H9 (cell line): ENCODE measurements at regions not wholly inside any gene's neighbourhood (a gene's known extent, or its start where the extent isn't known, plus 50 kb on each side); places are given as distances from the start of the nearest gene placed in this dataset.

ENCODE experiments used
- DNase-seq: peaks from one replicate; pipeline ENCODE4 v3.0.0-alpha.2; 2017
- H2AFZ ChIP-seq: one replicate; pipeline ENCODE4 v1.6.1; 2013; ENCODE audit warnings: mild to moderate bottlenecking, low read length, control low read depth, moderate library complexity
- H2AK5ac ChIP-seq: 2 replicates; pipeline ENCODE4 v1.6.1; 2013; ENCODE audit warnings: low read length, control low read depth, mixed read lengths; ENCODE audit not compliant: insufficient read length
- H2BK120ac ChIP-seq: one replicate; pipeline ENCODE4 v1.6.1; 2013; ENCODE audit warnings: low read depth, mild to moderate bottlenecking, low read length, control low read depth, inconsistent platforms; ENCODE audit not compliant: poor library complexity, severe bottlenecking
- H2BK12ac ChIP-seq: 2 replicates; pipeline ENCODE4 v1.6.1; 2013; ENCODE audit warnings: low read length, control low read depth, mixed read lengths, low read depth; ENCODE audit not compliant: insufficient read length
- H2BK15ac ChIP-seq: 2 replicates; pipeline ENCODE4 v1.6.1; 2013; ENCODE audit warnings: low read depth, low read length, control low read depth
- H2BK20ac ChIP-seq: one replicate; pipeline ENCODE4 v1.6.1; 2013; ENCODE audit warnings: low read depth, mild to moderate bottlenecking, low read length, control low read depth, inconsistent platforms; ENCODE audit not compliant: poor library complexity, severe bottlenecking
- H2BK5ac ChIP-seq: 2 replicates; pipeline ENCODE4 v1.6.1; 2013; ENCODE audit warnings: low read length, control low read depth, mixed read lengths; ENCODE audit not compliant: insufficient read length
- H3K14ac ChIP-seq: 2 replicates; pipeline ENCODE4 v1.6.1; 2013; ENCODE audit warnings: low read length, control low read depth; ENCODE audit not compliant: insufficient read depth
- H3K18ac ChIP-seq: 2 replicates; pipeline ENCODE4 v1.6.1; 2013; ENCODE audit warnings: low read depth, mild to moderate bottlenecking, mixed read lengths, low read length, control low read depth; ENCODE audit not compliant: insufficient read length
- H3K23ac ChIP-seq: 2 replicates; pipeline ENCODE4 v1.6.1; 2013; ENCODE audit warnings: low read length, control low read depth, mixed read lengths, low read depth; ENCODE audit not compliant: insufficient read length
- H3K23me2 ChIP-seq: 2 replicates; pipeline ENCODE4 v1.6.1; 2013; ENCODE audit warnings: low read depth, mild to moderate bottlenecking, mixed read lengths, low read length, control low read depth; ENCODE audit not compliant: insufficient read length, poor library complexity, severe bottlenecking
- H3K27ac ChIP-seq: 2 replicates; pipeline ENCODE4 v1.5.1; 2013; ENCODE audit warnings: low read length, control low read depth, mixed read lengths, low read depth; ENCODE audit not compliant: insufficient read length
- H3K27me3 ChIP-seq: 2 replicates; pipeline ENCODE4 v1.6.1; 2013; ENCODE audit warnings: low read length, control low read depth, inconsistent platforms; ENCODE audit not compliant: insufficient read depth
- H3K4ac ChIP-seq: 2 replicates; pipeline ENCODE4 v1.6.1; 2013; ENCODE audit warnings: low read depth, mild to moderate bottlenecking, control low read depth, inconsistent platforms, low read length, moderate library complexity
- H3K4me1 ChIP-seq: 2 replicates; pipeline ENCODE4 v1.6.1; 2013; ENCODE audit warnings: low read length, control low read depth, inconsistent platforms; ENCODE audit not compliant: insufficient read depth
- H3K4me2 ChIP-seq: 2 replicates; pipeline ENCODE4 v1.6.1; 2013; ENCODE audit warnings: low read length, control low read depth, mixed read lengths; ENCODE audit not compliant: insufficient read length, insufficient read depth
- H3K56ac ChIP-seq: 2 replicates; pipeline ENCODE4 v1.6.1; 2013; ENCODE audit warnings: low read depth, mild to moderate bottlenecking, mixed read lengths, low read length, control low read depth; ENCODE audit not compliant: insufficient read length
- H3K79me1 ChIP-seq: 2 replicates; pipeline ENCODE4 v1.6.1; 2013; ENCODE audit warnings: low read depth, mild to moderate bottlenecking, moderate library complexity, low read length, control low read depth, inconsistent platforms; ENCODE audit not compliant: insufficient read depth, poor library complexity, severe bottlenecking
- H3K79me2 ChIP-seq: 2 replicates; pipeline ENCODE4 v1.6.1; 2013; ENCODE audit warnings: low read length, control low read depth, inconsistent platforms; ENCODE audit not compliant: insufficient read depth
- H3K9ac ChIP-seq: 2 replicates; pipeline ENCODE4 v1.6.1; 2013; ENCODE audit warnings: low read length, control low read depth, mixed read lengths; ENCODE audit not compliant: insufficient read length; ENCODE audit errors: extremely low read depth
- H3K9me3 ChIP-seq: one replicate; pipeline ENCODE4 v1.6.1; 2013; ENCODE audit warnings: low read depth, low read length, inconsistent platforms; ENCODE audit not compliant: control insufficient read depth
- H3T11ph ChIP-seq: one replicate; pipeline ENCODE4 v1.6.1; 2013; ENCODE audit warnings: mild to moderate bottlenecking, low read length, control low read depth, inconsistent platforms
- H4K20me1 ChIP-seq: one replicate; pipeline ENCODE4 v1.6.1; 2013; ENCODE audit not compliant: control insufficient read depth, insufficient read length, insufficient read depth
- H4K5ac ChIP-seq: 2 replicates; pipeline ENCODE4 v1.6.1; 2013; ENCODE audit warnings: low read depth, mild to moderate bottlenecking, mixed read lengths, low read length, control low read depth; ENCODE audit not compliant: insufficient read length
- H4K8ac ChIP-seq: replicated peaks from 2 replicates; pipeline ENCODE4 v1.6.1; 2013; ENCODE audit warnings: low read length, control low read depth, mixed read lengths, low read depth; ENCODE audit not compliant: insufficient read length
- H4K91ac ChIP-seq: 2 replicates; pipeline ENCODE4 v1.6.1; 2013; ENCODE audit warnings: low read depth, mild to moderate bottlenecking, moderate library complexity, mixed read lengths, low read length, control low read depth; ENCODE audit not compliant: insufficient read length
- H3K27ac Mint-ChIP-seq, 3 experiments: 2 replicates in 2 of 3; 3 replicates in 1 of 3; pipeline ENCODE4 v1.8.0; 2020 to 2021; ENCODE audit warnings: mixed read lengths in 3 of 3, mild to moderate bottlenecking in 1 of 3, moderate library complexity in 1 of 3
- H3K27me3 Mint-ChIP-seq: 2 replicates; pipeline ENCODE4 v1.8.0; 2021; ENCODE audit warnings: low read depth, mild to moderate bottlenecking, moderate library complexity, mixed read lengths
- H3K36me3 Mint-ChIP-seq, 3 experiments: 2 replicates in 2 of 3; 3 replicates in 1 of 3; pipeline ENCODE4 v1.8.0; 2020 to 2021; ENCODE audit warnings: low read depth in 3 of 3, mixed read lengths in 3 of 3; ENCODE audit not compliant: insufficient read depth in 1 of 3
- H3K4me1 Mint-ChIP-seq, 2 experiments: 2 replicates each; pipeline ENCODE4 v1.8.0; 2020; ENCODE audit warnings: mixed read lengths in 2 of 2
- H3K4me3 Mint-ChIP-seq, 2 experiments: 2 replicates in 1 of 2; 3 replicates in 1 of 2; pipeline ENCODE4 v1.8.0; 2020 to 2021; ENCODE audit warnings: mild to moderate bottlenecking in 2 of 2, mixed read lengths in 2 of 2, moderate library complexity in 1 of 2
- H3K9me3 Mint-ChIP-seq, 2 experiments: 2 replicates in 1 of 2; 3 replicates in 1 of 2; pipeline ENCODE4 v1.8.0; 2020; ENCODE audit warnings: mild to moderate bottlenecking in 2 of 2, mixed read lengths in 2 of 2, moderate library complexity in 1 of 2
- CTCF ChIP-seq: fragments of 200-600 bp; sonication (generic); conservative IDR thresholded peaks from 3 replicates; pipeline ENCODE4 v1.8.0; 2021; ENCODE audit warnings: antibody characterized with exemption, mild to moderate bottlenecking
- WGBS: extraction: QIAGEN DNeasy Blood & Tissue Kit; methylation state at CpG from one replicate; pipeline ENCODE4 v1.1.7; 2013; ENCODE audit warnings: missing lambda C conversion rate, low lambda C conversion rate, mixed read lengths; ENCODE audit not compliant: insufficient read length; ENCODE audit errors: extremely low coverage; 5-methylcytosine and 5-hydroxymethylcytosine counted together

- no peak overlapping the region for H3K14ac ChIP-seq
- H3K9me3 ChIP-seq, result no peaks in the 10 kb centered on the region
- no peak overlapping the region for H2BK12ac ChIP-seq
- no peak for TF ChIP-seq CTCF
- no peak overlapping the region; a peak in 1 of 7 replicates for H3K27ac Mint-ChIP-seq
- no peaks in the 10 kb centered on the region for H3K79me1 ChIP-seq
- H2BK120ac ChIP-seq, result no peak overlapping the region
- no peaks in the 10 kb centered on the region for H3K4me1 ChIP-seq
- H4K5ac ChIP-seq, result no peak overlapping the region
- DNase-seq, result no peak
- H2BK15ac ChIP-seq, result no peak overlapping the region
- no peaks in the 10 kb centered on the region for H3K36me3 Mint-ChIP-seq
- H2AK5ac ChIP-seq, result no peak overlapping the region
- H3K27ac ChIP-seq, result no peak overlapping the region
- H2BK5ac ChIP-seq, result no peak overlapping the region
- no peaks in the 10 kb centered on the region for H3K27me3 Mint-ChIP-seq
- no peak overlapping the region for H3K56ac ChIP-seq
- no peak overlapping the region for H4K91ac ChIP-seq
- no peak overlapping the region for H3K18ac ChIP-seq
- no peak overlapping the region for H3K23ac ChIP-seq
- H2BK20ac ChIP-seq, result no peak overlapping the region
- no peak overlapping the region for H3T11ph ChIP-seq
- H3K27me3 ChIP-seq, result no peaks in the 10 kb centered on the region
- no peaks in the 10 kb centered on the region for H3K9me3 Mint-ChIP-seq
- H4K8ac ChIP-seq, result no peak overlapping the region
- no peaks in the 10 kb centered on the region for H4K20me1 ChIP-seq
- H3K4me3 Mint-ChIP-seq, result no peak overlapping the region
- H3K9ac ChIP-seq, result no peak overlapping the region
- no peak overlapping the region for H3K4me2 ChIP-seq
- no peak overlapping the region for H3K4ac ChIP-seq
- no peaks in the 10 kb centered on the region for H3K23me2 ChIP-seq
- WGBS, result no CpG with 5 or more reads among the region's 2 CpGs
- H2AFZ ChIP-seq, result no peak overlapping the region
- no peaks in the 10 kb centered on the region for H3K79me2 ChIP-seq
- peaks cover 6 to 12% of the 10 kb centered on the region in 2 experiments for H3K4me1 Mint-ChIP-seq
Measured at GRCh38 chr4:107122736-107123135, 86.6 kb upstream of the DKK2 start.
